Activated T-cell treated with anti-CD3 and anti-CD28 coated beads, Interleukin-2, amount 50 U/mL, for 4 hours (primary cell): ENCODE measurements at regions not wholly inside any gene's neighbourhood (a gene's known extent, or its start where the extent isn't known, plus 50 kb on each side); places are given as distances from the start of the nearest gene placed in this dataset.

Experiments used
- ATAC-seq, 2 donors: fragments of 200-7000 bp; cut with Tn5 transposase; one replicate each; pipeline ENCODE4 v1.10.0; 2021
- DNase-seq: peaks from one replicate; pipeline ENCODE4 v3.0.0-alpha.2; 2020
- H3K27me3 Mint-ChIP-seq: one replicate; pipeline ENCODE4 v1.8.0; 2021; ENCODE audit warnings: low read depth, mixed read lengths
- H3K36me3 Mint-ChIP-seq: one replicate; pipeline ENCODE4 v1.8.0; 2022; ENCODE audit warnings: mixed read lengths; ENCODE audit not compliant: insufficient read depth
- H3K4me1 Mint-ChIP-seq: one replicate; pipeline ENCODE4 v1.8.0; 2021; ENCODE audit warnings: low read depth, mixed read lengths
- H3K4me3 Mint-ChIP-seq: one replicate; pipeline ENCODE4 v1.8.0; 2021; ENCODE audit warnings: mild to moderate bottlenecking, moderate library complexity, mixed read lengths
- H3K9me3 Mint-ChIP-seq: one replicate; pipeline ENCODE4 v1.8.0; 2021; ENCODE audit warnings: mixed read lengths

GRCh38 chr5:2112173-2113025, 229.7 kb upstream of the IRX4 start:
- Mint-ChIP-seq H3K27me3 (peaks cover 2% of the 10 kb centered on the region), H3K4me1 (no peaks in the 10 kb centered on the region), H3K4me3 (no peak overlapping the region), H3K9me3 (no peaks in the 10 kb centered on the region), H3K36me3 (no peaks in the 10 kb centered on the region)
- ATAC-seq (no peak), DNase-seq (no peak)

GRCh38 chr5:2111569-2112105, 228.9 kb upstream of the IRX4 start:
- ATAC-seq (no peak), DNase-seq (no peak)
- Mint-ChIP-seq H3K9me3 (peaks cover 2% of the 10 kb centered on the region), H3K27me3 (peaks cover 2% of the 10 kb centered on the region), H3K4me1 (no peaks in the 10 kb centered on the region), H3K4me3 (no peak overlapping the region), H3K36me3 (no peaks in the 10 kb centered on the region)

- peaks cover 8% of the 10 kb centered on the region for H3K9me3 Mint-ChIP-seq
- peaks cover 2% of the 10 kb centered on the region for H3K27me3 Mint-ChIP-seq
- no peak overlapping the region for H3K4me3 Mint-ChIP-seq
- no peaks in the 10 kb centered on the region for H3K36me3 Mint-ChIP-seq
- ATAC-seq (no peak), DNase-seq (no peak)
- no peaks in the 10 kb centered on the region for H3K4me1 Mint-ChIP-seq
These were observed 228.3 kb upstream of the IRX4 start for GRCh38 chr5:2110934-2111462.

- DNase-seq, result no peak
- no peaks in the 10 kb centered on the region for H3K4me1 Mint-ChIP-seq
- H3K4me3 Mint-ChIP-seq, result no peak overlapping the region
- peaks cover 2% of the 10 kb centered on the region for H3K27me3 Mint-ChIP-seq
- no peak for ATAC-seq
- H3K36me3 Mint-ChIP-seq, result no peaks in the 10 kb centered on the region
- H3K9me3 Mint-ChIP-seq, result peaks cover 12% of the 10 kb centered on the region
These were observed 227.6 kb upstream of the IRX4 start for GRCh38 chr5:2110137-2110933.

GRCh38 chr5:2109566-2109965, 226.8 kb upstream of the IRX4 start:
- Mint-ChIP-seq H3K27me3 (peaks cover 2% of the 10 kb centered on the region), H3K4me3 (no peak overlapping the region), H3K9me3 (peaks cover 12% of the 10 kb centered on the region), H3K36me3 (no peaks in the 10 kb centered on the region), H3K4me1 (no peaks in the 10 kb centered on the region)
- DNase-seq (no peak), ATAC-seq (no peak)

GRCh38 chr5:2106721-2107120, 224.0 kb upstream of the IRX4 start:
- Mint-ChIP-seq H3K36me3 (no peaks in the 10 kb centered on the region), H3K4me3 (no peak overlapping the region), H3K4me1 (no peaks in the 10 kb centered on the region), H3K9me3 (peaks cover 12% of the 10 kb centered on the region), H3K27me3 (no peaks in the 10 kb centered on the region)
- no peak for DNase-seq
- ATAC-seq, result no peak

- no peak for ATAC-seq
- Mint-ChIP-seq H3K4me1 (no peaks in the 10 kb centered on the region), H3K9me3 (peaks cover 12% of the 10 kb centered on the region), H3K4me3 (no peak overlapping the region), H3K36me3 (no peaks in the 10 kb centered on the region), H3K27me3 (no peaks in the 10 kb centered on the region)
- DNase-seq, result no peak
These were observed 222.4 kb upstream of the IRX4 start for GRCh38 chr5:2105141-2105540.

- Mint-ChIP-seq H3K4me3 (no peak overlapping the region), H3K4me1 (no peaks in the 10 kb centered on the region), H3K9me3 (peaks cover 12% of the 10 kb centered on the region), H3K36me3 (no peaks in the 10 kb centered on the region), H3K27me3 (peaks cover 2% of the 10 kb centered on the region)
- DNase-seq (no peak), ATAC-seq (no peak)
These were observed 221.2 kb upstream of the IRX4 start for GRCh38 chr5:2103940-2104339.

- ATAC-seq (no peak), DNase-seq (no peak)
- Mint-ChIP-seq H3K36me3 (no peaks in the 10 kb centered on the region), H3K27me3 (peaks cover 2% of the 10 kb centered on the region), H3K9me3 (peaks cover 12% of the 10 kb centered on the region), H3K4me1 (no peaks in the 10 kb centered on the region), H3K4me3 (no peak overlapping the region)
These were observed 220.4 kb upstream of the IRX4 start for GRCh38 chr5:2102819-2103776.

- no peak for DNase-seq
- H3K36me3 Mint-ChIP-seq, result no peaks in the 10 kb centered on the region
These were observed 219.0 kb upstream of the IRX4 start for GRCh38 chr5:2101685-2102084.

GRCh38 chr5:2096887-2097505, 214.3 kb upstream of the IRX4 start:
- ATAC-seq (no peak), DNase-seq (no peak)
- H3K27me3 Mint-ChIP-seq, result peaks cover 6% of the 10 kb centered on the region
- H3K4me3 Mint-ChIP-seq, result no peak overlapping the region
- H3K9me3 Mint-ChIP-seq, result no peaks in the 10 kb centered on the region
- H3K4me1 Mint-ChIP-seq, result no peaks in the 10 kb centered on the region
- H3K36me3 Mint-ChIP-seq, result no peaks in the 10 kb centered on the region

More at GRCh38 chr5:2101685-2102084, 219.0 kb upstream of the IRX4 start:
- Mint-ChIP-seq H3K27me3 (peaks cover 4% of the 10 kb centered on the region), H3K4me1 (no peaks in the 10 kb centered on the region), H3K4me3 (no peak overlapping the region), H3K9me3 (peaks cover 11% of the 10 kb centered on the region)
- ATAC-seq, result no peak

- no peaks in the 10 kb centered on the region for H3K4me1 Mint-ChIP-seq
These were observed 212.3 kb upstream of the IRX4 start for GRCh38 chr5:2095011-2095410.

GRCh38 chr5:2094616-2094995, 211.9 kb upstream of the IRX4 start:
- H3K4me3 Mint-ChIP-seq, result no peak overlapping the region
- DNase-seq, result no peak
- H3K36me3 Mint-ChIP-seq, result no peaks in the 10 kb centered on the region

More at GRCh38 chr5:2095011-2095410, 212.3 kb upstream of the IRX4 start:
- Mint-ChIP-seq H3K4me3 (no peak overlapping the region), H3K9me3 (no peaks in the 10 kb centered on the region), H3K36me3 (no peaks in the 10 kb centered on the region), H3K27me3 (peaks cover 6% of the 10 kb centered on the region)
- DNase-seq, result no peak
- no peak for ATAC-seq

More at GRCh38 chr5:2094616-2094995, 211.9 kb upstream of the IRX4 start:
- no peak for ATAC-seq
- peaks cover 5% of the 10 kb centered on the region for H3K27me3 Mint-ChIP-seq
- H3K9me3 Mint-ChIP-seq, result no peaks in the 10 kb centered on the region
- H3K4me1 Mint-ChIP-seq, result no peaks in the 10 kb centered on the region
